Thoracic aorta (tissue), 2 donors: ENCODE measurements at regions not wholly inside any gene's neighbourhood (a gene's known extent, or its start where the extent isn't known, plus 50 kb on each side); places are given as distances from the start of the nearest gene placed in this dataset.

Experiments
- ATAC-seq: fragments of 150-250 bp; one replicate; pipeline ENCODE4 v1.8.0; 2017; ENCODE audit warnings: low read depth; ENCODE audit not compliant: insufficient number of reproducible peaks, low FRiP score
- DNase-seq: peaks from one replicate; pipeline ENCODE4 v3.0.0-alpha.2; 2020; ENCODE audit warnings: low spot score
- H3K27ac ChIP-seq, 2 donors: fragments of 200-600 bp; sonication (generic); 1 replicate in 1 of 2; 2 replicates in 1 of 2; pipeline ENCODE4 v1.5.1; 2016; ENCODE audit warnings: mild to moderate bottlenecking in 2 of 2, moderate library complexity in 2 of 2
- H3K27me3 ChIP-seq: fragments of 200-600 bp; sonication (generic); replicated peaks from 2 replicates; pipeline ENCODE4 v1.6.0; 2016; ENCODE audit warnings: mild to moderate bottlenecking; ENCODE audit not compliant: insufficient read depth
- H3K36me3 ChIP-seq: fragments of 200-600 bp; sonication (generic); one replicate; pipeline ENCODE4 v1.5.1; 2016
- H3K4me1 ChIP-seq, 2 donors: fragments of 200-600 bp; sonication (generic); 1 replicate in 1 of 2; 2 replicates in 1 of 2; pipeline versions ENCODE4 v1.5.1 to v1.6.0; 2016; ENCODE audit warnings: low read depth in 2 of 2, mild to moderate bottlenecking in 1 of 2; ENCODE audit not compliant: control insufficient read depth in 1 of 2
- H3K4me3 ChIP-seq: fragments of 200-600 bp; sonication (generic); 2 replicates; pipeline ENCODE4 v1.5.1; 2016; ENCODE audit warnings: mild to moderate bottlenecking
- H3K9me3 ChIP-seq: fragments of 200-600 bp; sonication (generic); 2 replicates; pipeline ENCODE4 v1.5.1; 2016
- TF ChIP-seq, protein P1 (sequence below): fragments of 200-600 bp; sonication (generic); IDR thresholded peaks from one replicate; pipeline ENCODE4 v1.5.1; 2019; ENCODE audit warnings: antibody characterized with exemption

DNA sequence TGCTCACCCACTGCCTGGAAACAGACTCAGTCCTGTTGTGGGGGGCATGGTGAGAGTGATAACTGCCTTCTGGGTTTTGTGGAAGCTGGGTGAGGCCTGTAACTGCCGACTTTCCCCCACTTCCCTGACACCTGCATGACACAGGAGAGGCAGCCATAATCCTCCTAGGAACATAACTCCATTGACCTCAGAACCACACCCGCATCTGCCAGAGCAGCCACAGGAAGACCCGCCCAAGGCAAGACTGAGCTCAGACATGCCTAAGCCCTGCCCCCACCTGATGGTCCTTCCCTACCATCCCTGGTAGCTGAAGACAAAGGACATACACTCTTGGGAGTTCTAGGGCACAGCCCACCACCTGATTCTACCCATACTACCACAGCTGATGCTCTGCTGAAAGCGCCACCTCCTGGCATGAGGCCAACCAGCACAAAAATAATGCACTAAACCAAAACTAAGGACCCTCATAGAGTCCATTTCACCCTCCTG, 326.7 kb downstream of the RBM26 start:
- H3K9me3 ChIP-seq, result no peaks in the 10 kb centered on the region
- no peaks in the 10 kb centered on the region for H3K4me1 ChIP-seq
- no peaks in the 10 kb centered on the region for H3K36me3 ChIP-seq
- TF ChIP-seq, protein P1, sequence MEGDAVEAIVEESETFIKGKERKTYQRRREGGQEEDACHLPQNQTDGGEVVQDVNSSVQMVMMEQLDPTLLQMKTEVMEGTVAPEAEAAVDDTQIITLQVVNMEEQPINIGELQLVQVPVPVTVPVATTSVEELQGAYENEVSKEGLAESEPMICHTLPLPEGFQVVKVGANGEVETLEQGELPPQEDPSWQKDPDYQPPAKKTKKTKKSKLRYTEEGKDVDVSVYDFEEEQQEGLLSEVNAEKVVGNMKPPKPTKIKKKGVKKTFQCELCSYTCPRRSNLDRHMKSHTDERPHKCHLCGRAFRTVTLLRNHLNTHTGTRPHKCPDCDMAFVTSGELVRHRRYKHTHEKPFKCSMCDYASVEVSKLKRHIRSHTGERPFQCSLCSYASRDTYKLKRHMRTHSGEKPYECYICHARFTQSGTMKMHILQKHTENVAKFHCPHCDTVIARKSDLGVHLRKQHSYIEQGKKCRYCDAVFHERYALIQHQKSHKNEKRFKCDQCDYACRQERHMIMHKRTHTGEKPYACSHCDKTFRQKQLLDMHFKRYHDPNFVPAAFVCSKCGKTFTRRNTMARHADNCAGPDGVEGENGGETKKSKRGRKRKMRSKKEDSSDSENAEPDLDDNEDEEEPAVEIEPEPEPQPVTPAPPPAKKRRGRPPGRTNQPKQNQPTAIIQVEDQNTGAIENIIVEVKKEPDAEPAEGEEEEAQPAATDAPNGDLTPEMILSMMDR, result no peak
- no peak for DNase-seq
- H3K27ac ChIP-seq, result no peak overlapping the region
- no peaks in the 10 kb centered on the region for H3K27me3 ChIP-seq
- ATAC-seq, result no peak
- no peak overlapping the region for H3K4me3 ChIP-seq

DNA sequence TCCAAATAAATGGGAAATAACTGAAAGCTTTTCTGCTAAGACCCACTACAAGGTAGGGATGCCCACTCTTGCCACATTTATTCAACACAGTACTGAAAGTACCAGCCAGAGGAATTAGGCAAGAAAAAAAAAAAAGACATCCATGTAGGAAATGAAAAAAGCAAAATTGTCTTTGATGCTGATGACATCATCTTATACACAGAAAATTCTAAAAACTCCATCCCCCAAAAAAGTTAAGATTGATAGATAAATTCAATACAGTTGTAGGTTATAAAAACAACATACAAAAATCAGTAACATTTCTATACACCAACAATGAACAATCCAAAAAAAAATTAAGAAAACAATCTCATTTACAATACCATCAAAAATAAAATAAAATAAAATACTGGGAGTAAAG, 330.4 kb downstream of the RBM26 start:
- Histone ChIP-seq H3K27me3 (no peaks in the 10 kb centered on the region), H3K9me3 (no peaks in the 10 kb centered on the region), H3K4me1 (no peaks in the 10 kb centered on the region), H3K4me3 (no peak overlapping the region), H3K36me3 (no peaks in the 10 kb centered on the region), H3K27ac (no peak overlapping the region)
- ATAC-seq, result no peak
- TF ChIP-seq, protein P1, result no peak
- DNase-seq, result no peak

DNA sequence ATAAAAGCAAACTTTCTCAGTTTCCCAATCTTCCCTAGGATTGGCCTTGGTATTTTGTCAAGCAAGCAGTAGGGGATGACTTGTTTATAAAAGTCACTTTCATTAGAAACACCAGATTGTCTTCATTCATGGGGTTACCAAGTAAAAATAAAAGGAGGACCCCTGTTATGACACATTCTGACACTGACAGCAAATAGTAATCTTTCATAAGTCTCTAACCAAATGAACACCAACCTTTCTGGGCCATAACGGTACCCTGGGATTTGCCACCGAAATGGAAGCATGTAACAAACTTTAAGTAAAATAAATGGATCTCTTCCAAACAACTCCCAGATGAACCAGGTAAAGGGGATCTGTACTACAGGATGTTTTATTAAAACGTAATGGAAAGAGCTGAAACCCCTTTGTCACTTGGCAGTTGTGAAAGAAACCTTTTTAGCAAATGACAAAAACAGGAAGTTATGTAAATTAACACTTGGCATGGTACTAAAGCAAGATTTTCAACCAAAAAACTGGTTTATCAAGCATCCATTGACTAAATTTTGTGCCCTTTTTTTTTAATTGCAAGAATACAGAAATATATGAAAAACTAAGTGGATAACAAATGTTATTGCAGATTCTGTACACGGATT, 335.6 kb downstream of the RBM26 start:
- ATAC-seq, result no peak
- no peak for DNase-seq
- no peaks in the 10 kb centered on the region for H3K27me3 ChIP-seq
- H3K4me3 ChIP-seq, result no peak overlapping the region
- H3K36me3 ChIP-seq, result no peaks in the 10 kb centered on the region
- no peaks in the 10 kb centered on the region for H3K4me1 ChIP-seq
- H3K27ac ChIP-seq, result no peak overlapping the region
- TF ChIP-seq, protein P1, result no peak
- H3K9me3 ChIP-seq, result no peaks in the 10 kb centered on the region

DNA sequence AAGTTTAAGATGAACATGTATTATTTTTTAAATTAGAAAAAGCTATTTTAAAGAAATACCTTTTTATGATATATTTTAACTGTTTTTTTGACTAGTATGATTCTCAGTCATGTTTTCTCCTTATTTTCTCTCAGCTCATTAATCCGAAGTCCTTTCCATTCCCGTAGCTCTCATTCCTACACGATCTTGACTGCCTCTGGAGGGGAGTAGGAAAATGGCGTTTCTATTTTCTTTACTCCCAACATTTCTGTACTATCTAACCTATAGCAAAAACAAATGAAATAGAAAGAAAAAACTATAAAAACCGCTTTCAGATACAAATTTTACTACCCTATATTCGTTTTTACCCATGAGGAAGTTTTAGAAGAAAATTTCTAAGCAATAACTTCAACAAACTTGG, 343.8 kb downstream of the RBM26 start:
- H3K36me3 ChIP-seq, result no peaks in the 10 kb centered on the region
- H3K27ac ChIP-seq, result no peak overlapping the region
- H3K27me3 ChIP-seq, result no peaks in the 10 kb centered on the region
- no peak overlapping the region for H3K4me3 ChIP-seq
- no peaks in the 10 kb centered on the region for H3K4me1 ChIP-seq
- DNase-seq (no peak), ATAC-seq (no peak)
- H3K9me3 ChIP-seq, result no peaks in the 10 kb centered on the region
- TF ChIP-seq, protein P1, result no peak

DNA sequence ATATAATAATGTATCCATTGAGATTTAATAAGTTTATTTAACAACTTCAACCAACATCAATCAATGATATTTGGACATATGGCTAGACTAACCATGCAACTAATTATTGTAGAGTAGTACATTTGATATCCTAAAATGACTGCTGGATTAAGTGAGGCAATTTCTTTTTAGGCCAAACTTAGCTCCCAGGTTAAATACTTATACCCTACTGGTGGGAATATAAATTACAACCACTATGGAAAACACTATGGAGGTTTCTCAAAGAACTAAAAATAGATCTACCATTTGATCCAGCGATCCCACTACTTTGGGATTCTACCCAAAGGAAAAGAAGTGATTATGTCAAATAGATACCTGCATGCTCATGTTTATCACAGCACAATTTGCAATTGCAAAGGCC, 345.8 kb downstream of the RBM26 start:
- H3K27me3 ChIP-seq, result no peaks in the 10 kb centered on the region
- H3K36me3 ChIP-seq, result no peaks in the 10 kb centered on the region
- no peak overlapping the region for H3K27ac ChIP-seq
- ATAC-seq (no peak), DNase-seq (no peak)
- TF ChIP-seq, protein P1, result no peak
- no peaks in the 10 kb centered on the region for H3K9me3 ChIP-seq
- H3K4me3 ChIP-seq, result no peak overlapping the region
- no peaks in the 10 kb centered on the region for H3K4me1 ChIP-seq
